GM19372 (cell line): ENCODE measurements at regions not wholly inside any gene's neighbourhood (a gene's known extent, or its start where the extent isn't known, plus 50 kb on each side); places are given as distances from the start of the nearest gene placed in this dataset.
"Not testable (repeated sequence)": the region's sequence is repeated elsewhere in the genome, so short reads cannot be mapped to it uniquely, and the experiment has no call there.

Experiments
- ATAC-seq: cut with Tn5 transposase; IDR thresholded peaks from one replicate; pipeline ENCODE4 v1.9.1; 2021; ENCODE audit warnings: mild to moderate bottlenecking, low read depth, moderate library complexity; ENCODE audit not compliant: unreplicated experiment

GRCh38 chr3:13228169-13228568, 154.9 kb upstream of the IQSEC1 start:
- ATAC-seq, result not testable (repeated sequence)

GRCh38 chr3:13227315-13228165, 154.3 kb upstream of the IQSEC1 start:
- ATAC-seq, result no peak

GRCh38 chr3:13224967-13225366, 151.7 kb upstream of the IQSEC1 start:
- no peak for ATAC-seq

GRCh38 chr3:13223574-13224237, 150.5 kb upstream of the IQSEC1 start:
- ATAC-seq, result no peak

GRCh38 chr3:13222891-13223573, 149.8 kb upstream of the IQSEC1 start:
- no peak for ATAC-seq

GRCh38 chr3:13222131-13222530, 148.9 kb upstream of the IQSEC1 start:
- no peak for ATAC-seq

GRCh38 chr3:13221491-13222061, 148.3 kb upstream of the IQSEC1 start:
- ATAC-seq, result no peak

GRCh38 chr3:13220991-13221390, 147.8 kb upstream of the IQSEC1 start:
- ATAC-seq, result no peak

GRCh38 chr3:13219902-13220296, 146.7 kb upstream of the IQSEC1 start:
- ATAC-seq, result no peak

GRCh38 chr3:13219077-13219901, 146.1 kb upstream of the IQSEC1 start:
- no peak for ATAC-seq

GRCh38 chr3:13218541-13218908, 145.3 kb upstream of the IQSEC1 start:
- ATAC-seq, result no peak

- ATAC-seq, result no peak
These were observed 144.7 kb upstream of the IQSEC1 start for GRCh38 chr3:13217736-13218540.

- ATAC-seq, result no peak
These were observed 144.0 kb upstream of the IQSEC1 start for GRCh38 chr3:13217253-13217652.

- ATAC-seq, result no peak
These were observed 142.8 kb upstream of the IQSEC1 start for GRCh38 chr3:13215940-13216546.

GRCh38 chr3:13214847-13215472, 141.7 kb upstream of the IQSEC1 start:
- ATAC-seq, result no peak

GRCh38 chr3:13213911-13214846, 140.9 kb upstream of the IQSEC1 start:
- no peak for ATAC-seq

- no peak for ATAC-seq
These were observed 140.3 kb upstream of the IQSEC1 start for GRCh38 chr3:13213490-13213889.
